Retina (tissue), 1 donor: ENCODE measurements at regions not wholly inside any gene's neighbourhood (a gene's known extent, or its start where the extent isn't known, plus 50 kb on each side); places are given as distances from the start of the nearest gene placed in this dataset.

Experiments used
- DNase-seq: peaks from one replicate; pipeline ENCODE4 v3.0.0-alpha.2; 2016

DNA sequence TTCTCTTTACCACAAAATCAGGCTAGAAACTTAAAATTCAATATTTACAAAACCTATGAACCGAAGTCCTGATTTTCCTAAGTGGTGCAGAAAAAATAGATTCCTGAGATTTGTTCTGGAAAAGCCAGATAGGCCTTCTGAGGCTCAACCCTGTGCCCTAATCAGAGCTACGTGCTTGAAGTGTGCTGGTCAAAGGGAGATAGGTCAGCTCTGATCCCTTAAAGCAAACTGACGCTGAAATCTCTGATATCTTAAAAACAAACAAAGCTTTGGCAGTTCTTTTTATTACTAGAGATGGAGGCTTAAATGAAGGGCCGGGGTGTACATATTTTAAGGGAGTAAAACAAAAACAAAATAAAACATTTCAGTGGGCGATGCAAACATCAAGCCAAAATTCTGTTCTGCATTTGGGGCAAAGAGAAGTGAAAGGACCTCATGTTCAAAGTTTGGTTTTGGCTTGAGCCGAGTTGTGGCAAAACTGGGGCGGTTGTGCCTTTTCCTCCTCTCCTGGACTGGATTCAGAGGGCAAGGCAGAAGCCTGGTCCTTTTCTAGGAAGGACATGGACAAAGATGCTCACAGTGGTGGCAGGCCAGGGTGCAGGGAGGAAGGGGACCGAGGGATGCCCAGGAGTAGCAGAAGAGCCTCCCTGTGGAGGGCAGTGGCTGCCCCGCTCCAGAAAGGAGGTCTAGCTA lies 295.0 kb downstream of the CDCA7 start:
- no peak for DNase-seq

- DNase-seq = no peak
These were observed 297.2 kb downstream of the CDCA7 start for GRCh38 chr2:173651891-173652290.

DNA sequence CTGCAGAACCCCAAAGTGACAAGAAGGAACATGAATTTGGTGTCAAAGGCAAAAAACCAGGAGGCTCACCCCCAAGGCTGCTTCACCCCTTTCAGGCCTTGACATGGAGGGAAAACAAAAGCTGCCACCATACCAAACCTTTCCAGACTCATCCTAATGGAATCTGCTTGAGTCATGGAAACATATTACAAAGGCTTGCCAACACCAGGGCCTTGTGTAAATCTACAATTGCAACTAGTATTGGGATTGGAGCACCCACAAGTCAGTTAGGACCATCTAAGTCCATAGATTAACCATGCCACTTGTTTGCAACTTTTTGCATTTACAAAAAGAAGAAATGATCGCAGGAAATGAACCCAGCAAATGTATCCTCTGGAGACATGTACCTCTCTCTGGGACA lies 297.6 kb downstream of the CDCA7 start:
- no peak for DNase-seq

DNA sequence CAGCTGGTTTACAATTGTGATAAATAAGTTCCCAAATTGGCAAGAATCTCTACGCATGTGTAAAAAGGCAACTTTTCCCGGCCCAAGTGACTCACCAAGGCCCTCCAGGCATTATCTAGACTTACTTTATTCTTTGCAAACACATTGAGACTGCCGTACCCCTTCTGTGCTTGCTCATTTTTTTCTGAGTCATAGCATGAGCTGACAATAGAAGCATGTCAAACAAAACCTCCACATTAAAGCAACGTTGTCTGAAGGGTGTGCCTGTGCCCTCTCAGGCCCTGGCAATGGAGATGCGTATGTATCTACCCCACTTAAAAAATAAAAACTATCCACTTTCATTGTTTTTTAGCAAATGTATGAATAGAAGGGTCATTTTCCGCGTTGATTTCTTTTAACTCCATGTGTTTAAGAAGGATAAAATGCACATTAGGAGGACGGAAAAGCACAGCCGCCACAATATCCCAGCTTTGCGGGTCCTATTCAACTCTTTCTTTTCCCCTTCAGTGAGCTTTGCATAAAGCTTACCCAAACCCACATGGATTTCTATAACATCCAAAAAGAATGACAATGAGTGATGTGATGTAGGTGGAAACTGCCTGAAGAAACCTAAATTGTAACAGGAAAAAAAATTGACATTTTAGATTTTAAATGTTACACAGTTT lies 298.2 kb downstream of the CDCA7 start:
- peak; percentile 53 for DNase-seq

- DNase-seq = peak; percentile 44
These were observed 298.7 kb downstream of the CDCA7 start for GRCh38 chr2:173653432-173653805.

DNA sequence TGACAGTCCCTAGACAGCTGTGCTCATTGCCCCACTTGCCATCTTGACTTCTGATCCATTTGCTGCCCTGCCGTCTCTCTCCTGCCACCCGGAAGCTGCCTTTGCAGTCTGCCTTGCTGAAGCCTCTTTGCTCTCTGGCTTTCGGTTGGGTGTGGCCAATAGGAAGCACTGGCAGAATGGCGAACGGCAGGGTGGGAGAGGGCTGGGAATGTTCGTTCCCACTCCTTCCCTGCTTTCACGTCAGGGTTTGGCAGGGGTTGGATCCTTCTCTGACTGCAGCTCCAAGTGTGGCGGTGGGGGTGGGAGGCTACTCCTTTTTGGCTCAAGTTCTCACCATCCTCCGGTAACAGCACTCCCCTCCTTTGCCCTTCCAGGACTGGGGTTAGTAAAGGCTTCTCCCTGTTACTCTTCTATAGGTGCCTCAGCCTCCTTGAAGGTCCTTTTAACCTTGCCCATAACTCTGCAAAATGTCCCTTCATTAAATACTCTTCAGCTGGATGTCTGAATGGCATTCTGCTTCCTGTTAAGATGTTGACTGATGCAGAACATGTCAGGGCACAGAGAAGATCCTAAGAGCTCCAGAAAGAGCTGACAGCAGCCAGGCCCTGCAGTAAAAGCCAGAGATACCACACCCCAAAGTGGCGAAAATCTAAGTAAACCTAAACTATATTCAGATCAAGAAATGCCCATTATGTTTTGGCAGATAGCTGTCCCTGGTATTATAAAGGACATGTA lies 299.7 kb downstream of the CDCA7 start:
- peak; percentile 50 for DNase-seq

DNA sequence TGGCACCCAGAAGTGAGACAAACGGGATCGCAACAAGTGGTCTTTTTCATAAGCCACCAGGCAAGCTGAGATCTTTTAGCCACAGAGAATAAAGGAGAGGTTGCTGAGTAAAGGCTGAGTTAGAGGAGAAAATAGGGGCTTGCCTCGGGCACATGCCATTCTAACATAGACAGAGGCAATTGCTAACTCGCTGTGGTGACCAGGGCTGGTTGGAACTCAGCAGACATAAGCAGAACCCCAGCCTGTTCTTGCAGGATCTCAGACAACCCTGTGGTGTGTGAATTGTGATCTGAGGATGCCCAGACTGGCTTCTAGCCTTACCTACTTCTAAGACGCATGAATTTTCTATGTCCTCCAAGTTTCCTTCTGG lies 300.2 kb downstream of the CDCA7 start:
- no peak for DNase-seq

GRCh38 chr2:173656086-173656485 lies 301.4 kb downstream of the CDCA7 start:
- no peak for DNase-seq

DNA sequence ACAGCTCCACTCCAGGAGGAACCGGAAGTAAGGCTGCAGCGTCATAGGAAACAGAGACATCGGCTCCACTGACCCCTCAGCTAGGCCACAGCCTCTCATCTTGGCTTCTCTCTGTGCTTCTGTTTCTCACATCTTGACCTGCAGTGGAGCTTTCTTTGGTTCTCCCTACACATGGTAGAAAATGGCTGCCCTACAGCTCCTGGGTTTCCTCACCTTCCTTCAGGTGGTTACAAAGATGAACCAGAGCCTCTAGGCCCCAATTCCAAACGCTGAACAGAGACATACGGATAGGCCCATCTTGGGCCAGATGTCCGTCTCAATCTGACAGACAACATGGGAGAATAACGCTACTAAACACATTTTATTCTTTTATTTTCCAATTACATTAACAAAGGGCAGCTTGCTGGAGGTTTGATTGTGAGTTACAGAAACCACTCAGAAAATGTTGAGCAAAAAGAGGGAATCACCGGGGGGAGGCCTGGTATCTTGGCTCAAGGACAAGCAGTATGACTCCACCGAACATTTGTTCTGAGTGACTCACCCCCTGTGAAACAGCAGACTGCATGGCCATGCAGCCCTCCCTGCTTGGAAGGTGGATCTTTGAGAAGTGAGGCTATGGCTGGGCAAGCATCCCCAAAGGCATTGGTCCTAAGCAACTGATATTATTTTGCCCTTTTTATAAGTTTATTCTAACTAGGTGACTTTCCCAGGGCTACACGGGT lies 303.5 kb downstream of the CDCA7 start:
- DNase-seq = no peak

DNA sequence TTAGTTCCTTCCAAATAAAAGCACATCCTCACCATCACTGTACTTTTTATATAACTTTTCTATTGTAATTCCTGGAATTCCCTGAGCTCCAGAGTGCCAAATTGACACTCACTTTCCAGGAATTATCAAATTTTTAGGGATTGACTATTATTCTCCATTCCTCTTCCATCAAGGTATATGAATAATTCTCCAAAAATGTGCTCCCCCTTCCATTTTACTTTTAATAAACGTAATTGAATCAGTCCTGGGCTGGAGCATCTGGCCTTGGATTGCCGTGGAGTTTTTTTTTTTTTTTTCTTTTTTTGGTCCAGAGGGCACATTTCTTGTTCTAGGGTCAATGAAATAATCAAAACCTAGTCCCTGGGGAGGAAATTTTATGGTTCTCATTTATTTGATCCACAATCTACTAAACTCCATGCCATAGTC lies 304.3 kb downstream of the CDCA7 start:
- DNase-seq = no peak

DNA sequence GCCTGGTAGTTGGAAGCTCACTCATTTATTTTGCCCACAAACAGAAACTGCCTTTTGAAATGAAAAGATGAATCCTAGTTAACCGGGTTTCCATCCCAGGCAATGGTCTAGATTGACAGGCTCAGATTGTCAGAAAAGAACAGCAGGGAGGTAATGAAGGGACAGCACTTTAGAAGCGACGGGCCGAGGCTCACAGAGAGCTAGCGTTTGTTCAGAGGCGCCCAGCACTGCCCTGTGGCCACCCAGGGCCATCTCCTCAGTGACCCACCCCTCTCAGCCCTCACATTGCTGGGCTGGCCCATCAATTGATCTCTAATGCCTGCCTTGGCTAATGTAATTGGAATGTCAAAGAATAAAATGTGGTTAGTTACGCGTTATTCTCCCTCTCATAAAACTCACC lies 304.8 kb downstream of the CDCA7 start:
- peak; percentile 45 for DNase-seq

GRCh38 chr2:173661586-173661985 lies 303.6 kb downstream of the SP3 start:
- DNase-seq = no peak

DNA sequence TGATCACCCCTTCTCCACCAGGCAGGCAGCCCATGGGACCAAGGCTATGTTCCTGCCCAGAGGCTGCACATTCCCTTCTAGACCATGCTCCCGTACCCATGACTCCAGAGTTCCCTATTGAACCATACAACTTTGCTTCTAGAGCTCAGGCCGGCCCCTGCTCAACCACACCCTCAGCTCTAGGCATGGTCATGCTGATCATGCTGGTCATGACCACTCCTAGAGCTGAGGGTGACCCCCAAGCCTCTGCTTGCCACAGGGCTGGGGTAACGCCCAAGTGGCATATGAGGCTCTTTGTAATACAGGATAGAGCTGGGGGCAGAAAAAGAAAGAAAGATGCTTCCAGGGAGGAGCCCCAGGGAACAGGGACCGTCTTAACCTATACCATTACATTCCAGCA lies 301.8 kb downstream of the SP3 start:
- no peak for DNase-seq

DNA sequence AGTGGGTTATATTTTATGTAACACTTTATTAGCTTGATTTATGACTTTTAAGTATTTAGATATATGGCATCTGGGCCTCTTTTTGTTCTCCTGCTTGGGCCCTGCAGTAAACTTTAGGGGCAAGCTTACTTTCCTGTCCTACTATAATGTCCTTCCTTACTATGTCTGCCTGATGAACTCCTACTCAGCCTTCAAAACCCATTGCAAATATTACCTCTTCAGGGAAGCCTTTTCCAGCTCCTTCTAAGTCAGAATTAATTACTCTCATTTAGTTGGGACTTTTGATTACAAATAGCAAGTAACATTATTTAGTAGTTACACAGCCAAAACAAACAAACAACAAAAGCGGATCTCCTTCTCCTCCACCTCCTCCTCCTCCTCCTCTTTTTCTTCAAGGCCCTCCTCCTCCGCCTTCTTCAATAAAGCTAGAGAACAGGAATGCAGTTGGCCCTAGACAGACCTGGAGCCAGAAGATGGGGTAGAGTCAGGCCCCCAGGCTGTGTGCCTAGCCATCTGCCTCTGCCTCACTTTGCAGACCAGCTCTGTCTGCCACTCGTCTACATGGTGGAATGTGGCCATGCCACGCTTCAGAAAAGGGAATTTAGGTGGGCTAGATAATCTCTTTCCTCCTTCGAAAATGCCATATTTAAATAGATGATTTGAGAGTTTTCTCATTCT lies 301.2 kb downstream of the SP3 start:
- DNase-seq = no peak

DNA sequence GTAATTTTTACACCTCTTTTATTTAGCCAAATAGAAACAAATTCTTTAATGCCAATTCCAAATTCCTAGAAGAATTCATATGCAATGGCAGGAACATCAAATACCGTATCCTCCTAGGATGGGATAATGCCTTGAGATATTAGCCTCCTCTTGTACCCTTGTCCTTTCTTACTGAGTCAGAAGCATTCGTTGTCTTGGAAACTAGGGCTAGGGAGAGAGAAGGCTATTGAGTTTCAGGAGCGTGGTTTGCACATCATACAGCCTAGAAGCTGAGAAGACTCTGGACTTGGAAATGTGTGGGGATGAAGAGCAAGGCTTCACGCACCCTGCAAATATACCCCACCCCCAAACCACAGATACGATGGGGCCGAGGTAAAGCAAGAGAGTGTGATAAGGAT lies 300.7 kb downstream of the SP3 start:
- DNase-seq = no peak

GRCh38 chr2:173666171-173666888 lies 298.8 kb downstream of the SP3 start:
- peak; percentile 19 for DNase-seq

DNA sequence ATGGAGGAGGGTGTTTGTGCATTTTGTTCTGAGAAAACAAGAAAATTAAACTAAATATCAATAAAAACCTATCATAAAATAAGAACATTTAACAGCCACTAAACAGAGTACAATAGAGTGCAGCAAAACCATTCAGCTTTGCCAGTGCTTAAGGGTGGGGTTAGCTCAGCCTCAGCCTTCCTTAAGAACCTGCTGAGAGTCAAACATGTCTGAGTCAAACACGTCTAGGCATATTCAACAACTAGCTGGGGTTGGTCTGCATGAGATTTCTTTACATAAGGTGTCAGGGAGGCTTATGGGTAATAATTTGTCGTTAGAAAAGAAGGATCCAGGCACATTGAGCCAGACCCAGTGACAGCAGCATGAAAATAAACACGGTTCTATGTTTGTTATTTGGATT lies 298.2 kb downstream of the SP3 start:
- DNase-seq = no peak

DNA sequence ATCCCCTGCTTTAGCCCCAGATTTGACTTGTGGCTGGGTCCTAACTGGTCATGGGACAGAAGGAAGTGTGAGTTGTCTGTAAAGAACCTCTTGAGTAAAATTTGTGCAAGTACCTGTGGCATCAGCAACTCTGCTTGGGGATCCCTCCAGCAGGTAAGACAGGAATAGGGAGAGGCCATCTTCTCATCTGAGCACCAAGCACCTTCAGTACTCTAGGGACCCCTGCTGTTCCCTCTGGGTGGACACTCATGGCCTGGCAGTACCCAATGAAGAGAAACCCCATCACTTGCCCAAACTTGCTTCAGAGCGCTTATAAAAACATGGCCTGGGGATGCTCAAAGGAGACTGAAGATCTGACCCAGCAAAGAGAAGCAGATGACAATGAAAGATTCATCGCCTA lies 297.8 kb downstream of the SP3 start:
- DNase-seq = no peak

- no peak for DNase-seq
These were observed 295.8 kb downstream of the SP3 start for GRCh38 chr2:173669271-173669853.

GRCh38 chr2:173669888-173670287 lies 295.3 kb downstream of the SP3 start:
- no peak for DNase-seq

DNA sequence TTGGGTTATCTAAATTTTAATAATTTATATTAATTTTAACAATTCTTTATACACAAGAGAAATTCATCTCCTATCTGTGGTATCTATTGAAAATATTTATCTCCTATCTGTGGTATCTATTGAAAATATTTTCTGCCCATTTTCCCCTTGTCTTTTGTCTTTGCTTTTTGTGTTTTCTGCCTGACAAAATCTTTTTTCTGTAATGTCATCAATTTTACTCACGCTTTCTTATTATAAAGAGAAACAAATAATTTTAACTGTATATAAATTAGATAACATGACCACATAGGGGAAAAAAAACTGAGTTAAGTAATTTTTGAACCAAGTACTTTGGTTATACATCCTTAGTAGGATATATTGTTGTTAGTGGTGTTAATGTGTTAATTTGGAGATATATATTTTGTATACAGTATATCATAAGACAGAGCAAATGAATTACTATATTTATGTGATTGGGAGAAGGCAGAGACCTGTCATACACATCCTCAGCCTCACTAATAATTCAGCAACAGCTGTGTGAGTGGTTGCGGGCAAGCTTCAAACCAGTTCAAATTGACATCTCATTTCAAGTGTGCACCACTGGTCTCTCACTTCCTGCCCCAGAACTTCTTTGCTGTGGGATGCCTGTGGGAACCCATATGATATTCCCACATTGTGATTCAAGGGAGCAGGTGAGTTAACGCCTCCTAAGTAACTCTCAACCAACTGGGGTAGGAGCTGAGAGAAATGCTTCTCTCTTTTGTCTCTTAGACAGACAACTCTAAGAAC lies 292.4 kb downstream of the SP3 start:
- DNase-seq = no peak
